ENCODE measurements at regions not wholly inside any gene's neighbourhood (a gene's known extent, or its start where the extent isn't known, plus 50 kb on each side); places are given as distances from the start of the nearest gene placed in this dataset.

- ChIA-PET POLR2A (no interaction called here), CTCF (interaction anchor here (1.1 to 1.7 kb wide), 3 partner anchors 14 to 24 kb away, joined by 3 to 4 read pairs (median 3); no protein-coding TSS in a partner anchor)
- no peak for DNase-seq (ENCODE audit: extremely low spot score)
- TF ChIP-seq CTCF (IDR thresholded peaks at IDR 0.05; ENCODE audit: control extremely low read depth, extremely low read depth, low read depth, missing control alignments) = no peak
Observed at GRCh38 chr13:76708138-76708688, 178.0 kb downstream of the KCTD12 start.

DNA sequence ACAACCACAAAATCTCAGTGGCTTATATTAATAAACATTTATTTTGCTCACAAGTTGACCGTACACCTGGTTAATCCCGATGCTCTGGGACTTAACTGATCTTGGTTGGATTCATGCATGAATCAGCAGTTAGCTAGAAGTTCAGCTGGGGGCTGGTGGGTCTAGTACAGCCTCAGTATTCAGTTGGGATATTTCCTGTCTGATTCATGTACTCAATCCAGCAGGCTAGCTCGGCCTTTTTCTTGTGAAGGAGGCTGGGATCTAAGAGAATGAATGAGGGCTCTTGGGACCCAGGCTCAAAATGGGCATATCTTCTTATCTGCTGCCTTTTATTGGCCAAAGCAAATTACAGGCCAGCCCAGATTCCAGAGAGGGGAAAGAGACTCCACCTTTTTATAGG, 178.8 kb downstream of the KCTD12 start:
- POLR2A ChIA-PET = no interaction called here
- TF ChIP-seq CTCF (IDR thresholded peaks at IDR 0.05; ENCODE audit: control extremely low read depth, extremely low read depth, low read depth, missing control alignments) = no peak
- DNase-seq (ENCODE audit: extremely low spot score) = no peak
- CTCF ChIA-PET = interaction anchor here (1.1 to 1.7 kb wide), 3 partner anchors 15 to 25 kb away, joined by 3 to 4 read pairs (median 3); no protein-coding TSS in a partner anchor

DNA sequence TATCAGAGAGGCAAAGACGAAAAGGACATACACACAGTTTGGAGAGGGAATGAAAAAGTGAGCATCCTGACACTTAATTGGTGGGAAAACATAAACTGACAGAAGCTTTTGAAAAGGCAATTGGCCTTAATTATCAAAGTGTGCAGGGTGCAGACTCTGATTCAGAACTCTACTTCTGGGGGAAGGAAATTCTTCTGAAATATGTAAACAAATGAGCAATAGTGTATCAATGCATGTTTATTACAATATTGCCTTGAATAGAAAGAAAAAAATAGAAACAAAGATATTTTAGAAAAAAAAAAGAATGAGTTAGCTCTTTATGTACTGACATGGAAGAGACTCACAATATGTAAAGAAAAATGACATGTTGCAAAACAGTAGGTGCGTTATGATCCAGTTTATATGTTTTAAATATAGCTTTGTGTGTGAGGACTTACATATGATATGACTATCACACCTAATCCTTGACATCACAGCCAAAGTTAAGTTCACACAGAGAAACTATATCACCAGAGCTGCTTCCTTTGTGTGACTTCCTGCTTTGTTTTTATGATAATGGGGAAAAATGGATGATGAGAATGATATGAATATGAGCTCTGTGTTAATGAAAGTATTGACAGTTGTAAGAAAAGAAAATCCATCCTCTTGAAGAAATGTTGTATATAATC, 182.4 kb downstream of the KCTD12 start:
- POLR2A ChIA-PET = no interaction called here
- TF ChIP-seq CTCF (IDR thresholded peaks at IDR 0.05; ENCODE audit: control extremely low read depth, extremely low read depth, low read depth, missing control alignments) = no peak
- DNase-seq (ENCODE audit: extremely low spot score) = no peak
- CTCF ChIA-PET = interaction anchor here (1.9 kb wide), 1 partner anchor 15 kb away, joined by 5 read pairs; no protein-coding TSS in a partner anchor

GRCh38 chr13:76703216-76703615, 183.0 kb downstream of the KCTD12 start:
- no peak for DNase-seq (ENCODE audit: extremely low spot score)
- ChIA-PET POLR2A (no interaction called here), CTCF (interaction anchor here (1.9 kb wide), 1 partner anchor 16 kb away, joined by 5 read pairs; no protein-coding TSS in a partner anchor)
- no peak for TF ChIP-seq CTCF (IDR thresholded peaks at IDR 0.05; ENCODE audit: control extremely low read depth, extremely low read depth, low read depth, missing control alignments)

GRCh38 chr13:76697288-76697687, 188.9 kb downstream of the KCTD12 start:
- no peak for TF ChIP-seq CTCF (IDR thresholded peaks at IDR 0.05; ENCODE audit: control extremely low read depth, extremely low read depth, low read depth, missing control alignments)
- ChIA-PET CTCF (no interaction called here), POLR2A (no interaction called here)
- DNase-seq (ENCODE audit: extremely low spot score) = no peak

GRCh38 chr13:76696370-76696769, 189.8 kb downstream of the KCTD12 start:
- no peak for TF ChIP-seq CTCF (IDR thresholded peaks at IDR 0.05; ENCODE audit: control extremely low read depth, extremely low read depth, low read depth, missing control alignments)
- ChIA-PET CTCF (no interaction called here), POLR2A (no interaction called here)
- no peak for DNase-seq (ENCODE audit: extremely low spot score)
